HepG2 (cell line): ENCODE measurements at regions not wholly inside any gene's neighbourhood (a gene's known extent, or its start where the extent isn't known, plus 50 kb on each side); places are given as distances from the start of the nearest gene placed in this dataset.

Experiments used
- ATAC-seq: fragments of 200-7000 bp; cut with Tn5 transposase; 3 replicates; pipeline ENCODE4 v1.9.1; 2020; ENCODE audit warnings: mild to moderate bottlenecking, moderate library complexity
- BruUV-seq: library from RNA; stranded (reverse); fragments of 400-500 nt; replicated peaks from 2 replicates; lab custom pipeline; 2021; lab: Mats Ljungman, UMichigan
- CTCF ChIA-PET: fragments of 300-600 bp; formaldehyde crosslinking; extraction: SDS; loops from one replicate; lab custom pipeline; 2021; ENCODE audit warnings: low total read pairs, inconsistent platforms, low intra/inter-chr PET ratio; lab: Yijun Ruan, JAX
- POLR2A ChIA-PET: fragments of 350-600 bp; sonication (Branson Sonifier 250); formaldehyde crosslinking; loops from one replicate; lab custom pipeline; 2020; ENCODE audit warnings: antibody characterized with exemption, inconsistent platforms; lab: Yijun Ruan, JAX
- DNase-seq: peaks from one replicate; pipeline ENCODE4 v3.0.0-alpha.2; 2015; ENCODE audit warnings: low spot score
- FAIRE-seq: peaks from 3 replicates; lab custom pipeline; 2011; peaks lifted over from hg19 to GRCh38; lab: Jason Lieb, UNC
- H2AFZ ChIP-seq: one replicate; pipeline ENCODE4 v1.6.1; 2011; ENCODE audit warnings: low read length, inconsistent platforms
- H3K27ac ChIP-seq: fragments of 300-600 bp; 3 replicates; pipeline ENCODE4 v1.8.0; 2011; ENCODE audit warnings: mixed run types, mild to moderate bottlenecking, mixed read lengths, low read length, inconsistent platforms; ENCODE audit not compliant: insufficient read depth; ENCODE audit errors: extremely low read length
- H3K27me3 ChIP-seq, 2 experiments: fragments of 200-600 bp in 1 of 2; 2 replicates in 1 of 2; 3 replicates in 1 of 2; pipeline versions ENCODE4 v1.6.0 to v1.8.0; 2011; ENCODE audit warnings: low read length in 2 of 2, mild to moderate bottlenecking in 2 of 2, moderate library complexity in 2 of 2, inconsistent platforms in 1 of 2; ENCODE audit not compliant: insufficient read depth in 2 of 2, control insufficient read depth in 1 of 2
- H3K36me3 ChIP-seq, 2 experiments: fragments of 200-600 bp in 1 of 2; replicated peaks in 1 of 2; 2 replicates in 1 of 2; 3 replicates in 1 of 2; pipeline versions ENCODE4 v1.5.1 to v1.8.0; 2011; ENCODE audit warnings: low read length in 2 of 2, inconsistent platforms in 1 of 2; ENCODE audit not compliant: insufficient read depth in 2 of 2, control insufficient read depth in 1 of 2
- H3K4me1 ChIP-seq: 2 replicates; pipeline ENCODE4 v1.5.1; 2012; ENCODE audit warnings: low read length, inconsistent platforms; ENCODE audit not compliant: insufficient read depth
- H3K4me2 ChIP-seq: 2 replicates; pipeline ENCODE4 v1.6.0; 2011; ENCODE audit warnings: low read depth, low read length, inconsistent platforms
- H3K4me3 ChIP-seq, 3 experiments: fragments of 200-600 bp in 1 of 3; sonication (generic), shearing (Covaris generic) in 1 of 3; replicated peaks in 1 of 3; 2 replicates each; pipeline ENCODE4 v1.5.1; 2011 to 2016; ENCODE audit warnings: low read length in 3 of 3, inconsistent platforms in 2 of 3, low read depth in 2 of 3, mild to moderate bottlenecking in 2 of 3, control low read depth in 1 of 3, mixed read lengths in 1 of 3; ENCODE audit not compliant: insufficient read depth in 1 of 3
- H3K79me2 ChIP-seq: one replicate; pipeline ENCODE4 v1.6.1; 2011; ENCODE audit warnings: low read length, inconsistent platforms; ENCODE audit not compliant: insufficient read depth
- H3K9ac ChIP-seq: 2 replicates; pipeline ENCODE4 v1.6.0; 2011; ENCODE audit warnings: mild to moderate bottlenecking, low read depth, low read length, inconsistent platforms; ENCODE audit not compliant: insufficient read depth
- H3K9me3 ChIP-seq: 2 replicates; pipeline ENCODE4 v1.5.1; 2012; ENCODE audit warnings: mild to moderate bottlenecking, low read length
- H4K20me1 ChIP-seq: 2 replicates; pipeline ENCODE4 v1.6.0; 2011; ENCODE audit warnings: inconsistent platforms, mild to moderate bottlenecking, low read length, moderate library complexity; ENCODE audit not compliant: insufficient read depth
- HNRNPUL1 ChIP-seq: fragments of 200-400 bp; formaldehyde crosslinking; IDR thresholded peaks from 2 replicates; pipeline ENCODE4 v1.6.1; 2017; ENCODE audit warnings: low read depth, mild to moderate bottlenecking, low read length, moderate library complexity
- JUN ChIP-seq: sonication (generic); formaldehyde crosslinking; IDR thresholded peaks from 2 replicates; pipeline ENCODE4 v1.4.0; 2020; ENCODE audit warnings: mild to moderate bottlenecking, missing genetic modification reagents
- MZF1 ChIP-seq: sonication (generic); formaldehyde crosslinking; IDR thresholded peaks from 2 replicates; pipeline ENCODE4 v1.8.1; 2023; ENCODE audit warnings: mild to moderate bottlenecking, missing genetic modification reagents, borderline replicate concordance
- TBX3 ChIP-seq: fragments of 450-650 bp; IDR thresholded peaks from 2 replicates; pipeline ENCODE4 v1.6.1; 2017; ENCODE audit warnings: antibody characterized with exemption, mild to moderate bottlenecking, inconsistent platforms, borderline replicate concordance
- TFDP2 ChIP-seq: sonication (generic); formaldehyde crosslinking; IDR thresholded peaks from 2 replicates; pipeline ENCODE4 v1.4.0; 2020; ENCODE audit warnings: missing genetic modification reagents
- TOE1 ChIP-seq: sonication (generic); formaldehyde crosslinking; IDR thresholded peaks from 2 replicates; pipeline ENCODE4 v1.4.0; 2020; ENCODE audit warnings: mild to moderate bottlenecking, missing genetic modification reagents
- YY1 ChIP-seq: IDR thresholded peaks from 2 replicates; pipeline ENCODE4 v1.6.1; 2011; ENCODE audit warnings: low read length, low read depth, moderate library complexity, mild to moderate bottlenecking; ENCODE audit not compliant: insufficient read depth, insufficient replicate concordance
- ZBTB14 ChIP-seq: sonication (generic); formaldehyde crosslinking; IDR thresholded peaks from 2 replicates; pipeline ENCODE4 v1.4.0; 2020; ENCODE audit warnings: missing genetic modification reagents
- ZBTB2 ChIP-seq: sonication (generic); formaldehyde crosslinking; IDR thresholded peaks from 2 replicates; pipeline ENCODE4 v1.8.0; 2022; ENCODE audit warnings: low read depth, missing genetic modification reagents
- ZNF142 ChIP-seq: sonication (generic); formaldehyde crosslinking; IDR thresholded peaks from 2 replicates; pipeline ENCODE4 v1.4.0; 2020; ENCODE audit warnings: missing genetic modification reagents
- ZNF33B ChIP-seq: sonication (generic); formaldehyde crosslinking; IDR thresholded peaks from 2 replicates; pipeline ENCODE4 v1.5.1; 2020; ENCODE audit warnings: mild to moderate bottlenecking, missing genetic modification reagents
- ZNF678 ChIP-seq: sonication (generic); formaldehyde crosslinking; IDR thresholded peaks from 2 replicates; pipeline ENCODE4 v1.4.0; 2020; ENCODE audit warnings: mild to moderate bottlenecking, missing genetic modification reagents
- ZNF749 ChIP-seq: sonication (generic); formaldehyde crosslinking; IDR thresholded peaks from 2 replicates; pipeline ENCODE4 v1.8.0; 2022; ENCODE audit warnings: mild to moderate bottlenecking, missing genetic modification reagents, moderate library complexity, borderline replicate concordance
- WGBS: methylation state at CpG from one replicate; pipeline ENCODE4 v1.1.6; 2017; ENCODE audit warnings: low lambda C conversion rate; 5-methylcytosine and 5-hydroxymethylcytosine counted together
- in situ Hi-C: cut with HindIII; loops from 2 replicates; pipeline ENCODE4 v1.10.0; 2017; ENCODE audit warnings: low pct_unique_long_range_greater_than_20kb; ENCODE audit not compliant: extremely low pct_ligation_motif_present
- intact Hi-C: fragments of 100-400 bp; cut with micrococcal nuclease; formaldehyde crosslinking; loops from one replicate; pipeline ENCODE4 v1.10.0; 2022; ENCODE audit not compliant: unreplicated experiment

- TF ChIP-seq ZNF142 = no peak
- TF ChIP-seq, all 625 proteins: peak for 0
Observed at GRCh38 chr2:105489168-105489878, 90.5 kb upstream of the FHL2 start (continued).

GRCh38 chr2:105488285-105488684 is 89.4 kb upstream of the FHL2 start:
- no peaks in the 10 kb centered on the region for H3K9me3 ChIP-seq
- intact Hi-C loops (no loop called here), in situ Hi-C loops (no loop called here)
- H3K4me1 ChIP-seq = no peaks in the 10 kb centered on the region
- no peaks in the 10 kb centered on the region for H3K36me3 ChIP-seq
- H2AFZ ChIP-seq = no peak overlapping the region
- no peak overlapping the region for H3K27ac ChIP-seq
- BruUV-seq = no TSS peak
- H4K20me1 ChIP-seq = no peaks in the 10 kb centered on the region
- no peaks in the 10 kb centered on the region for H3K79me2 ChIP-seq
- H3K9ac ChIP-seq = no peak overlapping the region
- H3K27me3 ChIP-seq = peaks cover 2 to 24% of the 10 kb centered on the region in 2 experiments; a peak in 4 of 5 replicates
- no peak overlapping the region for H3K4me3 ChIP-seq
- no peak overlapping the region for H3K4me2 ChIP-seq
- CTCF ChIA-PET = no interaction called here
- DNase-seq (no peak), ATAC-seq (no peak), FAIRE-seq (no peak)
- POLR2A ChIA-PET = no interaction called here
- 56% methylated on average over 8 of the region's 8 CpGs for WGBS
- no peak for TF ChIP-seq TBX3
- no peak for TF ChIP-seq TOE1
- no peak for TF ChIP-seq TFDP2 (CRISPR knock-in tag)
- no peak for TF ChIP-seq ZNF749
- TF ChIP-seq ZBTB14 (CRISPR knock-in tag) = no peak
- no peak for TF ChIP-seq JUN (CRISPR knock-in tag)
- TF ChIP-seq ZNF33B (CRISPR knock-in tag) = no peak
- no peak for TF ChIP-seq ZBTB2 (CRISPR knock-in tag)
- no peak for TF ChIP-seq HNRNPUL1
- TF ChIP-seq MZF1 (CRISPR knock-in tag) = no peak
- TF ChIP-seq ZNF678 (CRISPR knock-in tag) = no peak
- TF ChIP-seq YY1 = no peak
